Liver (tissue), 8 donors: ENCODE measurements at regions not wholly inside any gene's neighbourhood (a gene's known extent, or its start where the extent isn't known, plus 50 kb on each side); places are given as distances from the start of the nearest gene placed in this dataset.

Source experiments
- DNase-seq: peaks from one replicate; pipeline ENCODE4 v3.0.0-alpha.2; 2017; ENCODE audit warnings: low spot score
- H3K27ac ChIP-seq, 2 donors: one replicate each; pipeline ENCODE4 v1.7.0; 2013; ENCODE audit warnings: inconsistent platforms in 2 of 2, low read length in 2 of 2, control low read depth in 1 of 2, low read depth in 1 of 2, mild to moderate bottlenecking in 1 of 2
- H3K27me3 ChIP-seq, 4 donors: one replicate each; pipeline versions ENCODE4 v1.6.1 to v1.7.0; 2013; ENCODE audit warnings: low read length in 3 of 4, inconsistent platforms in 1 of 4, mild to moderate bottlenecking in 1 of 4, moderate library complexity in 1 of 4; ENCODE audit not compliant: control insufficient read depth in 4 of 4, insufficient read depth in 4 of 4
- H3K36me3 ChIP-seq, 4 donors: one replicate each; pipeline versions ENCODE4 v1.6.1 to v1.7.0; 2013; ENCODE audit warnings: low read length in 3 of 4, mild to moderate bottlenecking in 3 of 4, low read depth in 1 of 4, moderate library complexity in 1 of 4; ENCODE audit not compliant: control insufficient read depth in 4 of 4, insufficient read depth in 3 of 4
- H3K4me1 ChIP-seq, 4 donors: one replicate each; pipeline versions ENCODE4 v1.6.1 to v1.7.0; 2013; ENCODE audit warnings: low read length in 3 of 4, mild to moderate bottlenecking in 3 of 4, moderate library complexity in 1 of 4; ENCODE audit not compliant: control insufficient read depth in 4 of 4, insufficient read depth in 4 of 4
- H3K4me3 ChIP-seq, 3 donors: one replicate each; pipeline versions ENCODE4 v1.6.1 to v1.7.0; 2013; ENCODE audit warnings: low read length in 3 of 3, control low read depth in 1 of 3, low read depth in 1 of 3, mild to moderate bottlenecking in 1 of 3
- H3K9ac ChIP-seq, 2 donors: one replicate each; pipeline ENCODE4 v1.7.0; 2013; ENCODE audit warnings: low read length in 2 of 2, mild to moderate bottlenecking in 2 of 2, moderate library complexity in 2 of 2, control low read depth in 1 of 2, low read depth in 1 of 2
- H3K9me3 ChIP-seq, 4 donors: one replicate each; pipeline versions ENCODE4 v1.6.1 to v1.7.0; 2013; ENCODE audit warnings: low read length in 3 of 4; ENCODE audit not compliant: control insufficient read depth in 4 of 4
- CTCF ChIP-seq: fragments of 150-350 bp; IDR thresholded peaks from 2 replicates; pipeline ENCODE4 v1.5.1; 2017; ENCODE audit warnings: improper control_type of control experiment, low read depth, low read length; ENCODE audit not compliant: missing input control
- EGR1 ChIP-seq, 2 donors: IDR thresholded peaks; 2 replicates each; pipeline ENCODE4 v1.6.1; 2016 to 2018; ENCODE audit warnings: antibody characterized with exemption in 2 of 2, low read depth in 2 of 2
- FOXA1 ChIP-seq: IDR thresholded peaks from 2 replicates; pipeline ENCODE4 v1.6.1; 2016; ENCODE audit warnings: antibody characterized with exemption
- FOXA2 ChIP-seq: IDR thresholded peaks from 2 replicates; pipeline ENCODE4 v1.6.1; 2016; ENCODE audit warnings: antibody characterized with exemption
- GABPA ChIP-seq, 2 donors: IDR thresholded peaks in 1 of 2; conservative IDR thresholded peaks in 1 of 2; 2 replicates each; pipeline ENCODE4 v1.6.1; 2016; ENCODE audit warnings: antibody characterized with exemption in 2 of 2, mild to moderate bottlenecking in 1 of 2, moderate library complexity in 1 of 2
- HNF4A ChIP-seq, 2 donors: conservative IDR thresholded peaks; 2 replicates each; pipeline ENCODE4 v1.6.1; 2016; ENCODE audit warnings: antibody characterized with exemption in 2 of 2, mild to moderate bottlenecking in 2 of 2
- HNF4G ChIP-seq: IDR thresholded peaks from 2 replicates; pipeline ENCODE4 v1.6.1; 2016; ENCODE audit warnings: antibody characterized with exemption
- JUND ChIP-seq, 2 donors: IDR thresholded peaks; 2 replicates each; pipeline ENCODE4 v1.6.1; 2016; ENCODE audit warnings: antibody characterized with exemption in 2 of 2
- RAD21 ChIP-seq, 2 donors: IDR thresholded peaks; 2 replicates each; pipeline ENCODE4 v1.6.1; 2016; ENCODE audit warnings: antibody characterized with exemption in 2 of 2, mild to moderate bottlenecking in 2 of 2
- RXRA ChIP-seq, 2 donors: IDR thresholded peaks; 2 replicates each; pipeline ENCODE4 v1.6.1; 2017 to 2018; ENCODE audit warnings: antibody characterized with exemption in 2 of 2, mild to moderate bottlenecking in 1 of 2
- SP1 ChIP-seq: IDR thresholded peaks from 2 replicates; pipeline ENCODE4 v1.6.1; 2018; ENCODE audit warnings: antibody characterized with exemption, mild to moderate bottlenecking
- TAF1 ChIP-seq: conservative IDR thresholded peaks from 2 replicates; pipeline ENCODE4 v1.6.1; 2016; ENCODE audit warnings: antibody characterized with exemption, mild to moderate bottlenecking
- YY1 ChIP-seq: IDR thresholded peaks from 2 replicates; pipeline ENCODE4 v1.6.1; 2016; ENCODE audit warnings: antibody characterized with exemption, mild to moderate bottlenecking
- ZBTB33 ChIP-seq: IDR thresholded peaks from 2 replicates; pipeline ENCODE4 v1.6.1; 2016; ENCODE audit warnings: antibody characterized with exemption
- WGBS: extraction: QIAGEN DNeasy Blood & Tissue Kit; methylation state at CpG from one replicate; pipeline ENCODE4 v1.1.7; 2013; 5-methylcytosine and 5-hydroxymethylcytosine counted together
- TF ChIP-seq, protein P1 (sequence below): IDR thresholded peaks from 2 replicates; pipeline ENCODE4 v1.6.1; 2016; ENCODE audit warnings: antibody characterized with exemption
- donor health status: healthy.
- donor health status: healthy.
- donor health status: healthy.
- donor health status: healthy.
- donor health status: healthy.

GRCh38 chr9:31908158-31908890 is 476.1 kb upstream of the ACO1 start:
- no peaks in the 10 kb centered on the region for H3K4me1 ChIP-seq
- TF ChIP-seq JUND (IDR thresholded peaks at IDR 0.05) (no peak), YY1 (no peak), RAD21 (IDR thresholded peaks at IDR 0.05) (no peak), TAF1 (no peak), EGR1 (IDR thresholded peaks at IDR 0.05; ENCODE audit: low read depth in 2 of 2) (no peak), GABPA (IDR thresholded peaks at IDR 0.05 in 1 of 2, conservative IDR thresholded peaks at IDR 0.05 in 1 of 2) (no peak), FOXA2 (no peak), ZBTB33 (no peak), FOXA1 (no peak), HNF4G (no peak), RXRA (IDR thresholded peaks at IDR 0.05) (no peak), SP1 (no peak)
- TF ChIP-seq, protein P1, sequence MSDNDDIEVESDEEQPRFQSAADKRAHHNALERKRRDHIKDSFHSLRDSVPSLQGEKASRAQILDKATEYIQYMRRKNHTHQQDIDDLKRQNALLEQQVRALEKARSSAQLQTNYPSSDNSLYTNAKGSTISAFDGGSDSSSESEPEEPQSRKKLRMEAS, result no peak
- H3K9ac ChIP-seq, result no peak overlapping the region
- H3K27me3 ChIP-seq, result no peaks in the 10 kb centered on the region
- no peak overlapping the region for H3K27ac ChIP-seq
- no peak for DNase-seq
- H3K4me3 ChIP-seq, result no peak overlapping the region
- no peaks in the 10 kb centered on the region for H3K36me3 ChIP-seq
- 88% methylated on average over 6 of the region's 6 CpGs for WGBS
- no peaks in the 10 kb centered on the region for H3K9me3 ChIP-seq

- H3K9me3 ChIP-seq, result no peaks in the 10 kb centered on the region
- no peak overlapping the region for H3K4me3 ChIP-seq
- H3K9ac ChIP-seq, result no peak overlapping the region
- H3K27me3 ChIP-seq, result no peaks in the 10 kb centered on the region
- H3K36me3 ChIP-seq, result no peaks in the 10 kb centered on the region
- TF ChIP-seq HNF4G (no peak), RAD21 (IDR thresholded peaks at IDR 0.05) (no peak), TAF1 (no peak), HNF4A (conservative IDR thresholded peaks at IDR 0.05) (no peak), EGR1 (IDR thresholded peaks at IDR 0.05; ENCODE audit: low read depth in 2 of 2) (no peak), CTCF (no peak), YY1 (no peak), FOXA2 (no peak), JUND (IDR thresholded peaks at IDR 0.05) (no peak)
- TF ChIP-seq, protein P1, result no peak
- DNase-seq, result no peak
- no peak overlapping the region for H3K27ac ChIP-seq
- H3K4me1 ChIP-seq, result no peaks in the 10 kb centered on the region
- 77% methylated on average over 11 of the region's 11 CpGs for WGBS
Measured at GRCh38 chr9:31908891-31909480, 475.5 kb upstream of the ACO1 start.
